Astrocyte of the cerebellum (primary cell): ENCODE measurements at regions not wholly inside any gene's neighbourhood (a gene's known extent, or its start where the extent isn't known, plus 50 kb on each side); places are given as distances from the start of the nearest gene placed in this dataset.
A peak's percentile ranks its signal among the peaks of the same experiment; 100 is the strongest.

Experiments used
- DNase-seq: peaks from one replicate; pipeline ENCODE4 v3.0.0-alpha.2; 2011; ENCODE audit warnings: low read depth
- H3K4me3 ChIP-seq: 2 replicates; pipeline ENCODE4 v1.5.1; 2011; ENCODE audit warnings: mild to moderate bottlenecking, low read depth, low read length, moderate library complexity
- in situ Hi-C: cut with HindIII; loops from 2 replicates; pipeline ENCODE4 v1.10.0; 2017; ENCODE audit warnings: low sequenced_read_pairs
- TF ChIP-seq, protein P1 (sequence below): IDR thresholded peaks from 2 replicates; pipeline ENCODE4 v1.5.1; 2012; ENCODE audit warnings: low read length, low read depth, moderate library complexity, mild to moderate bottlenecking; ENCODE audit errors: missing control alignments

DNA sequence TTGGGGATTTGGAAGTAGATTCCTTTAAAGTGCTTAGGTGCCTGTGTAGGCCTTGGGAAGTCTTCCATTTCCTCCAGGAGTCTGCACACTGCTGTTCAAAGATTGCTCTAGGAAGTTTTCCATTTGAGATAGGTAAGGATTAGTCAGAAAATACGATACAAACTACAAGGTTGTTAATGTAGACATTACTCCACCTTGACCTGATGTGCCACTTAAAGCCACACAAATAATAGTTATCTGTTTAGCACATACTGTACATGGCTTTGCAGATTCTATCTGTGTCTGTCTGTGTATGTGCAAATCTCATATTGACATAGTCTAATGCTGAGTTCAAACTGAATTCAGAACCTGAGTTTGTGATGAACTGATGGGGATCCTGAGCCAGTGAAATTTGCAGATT is 118.4 kb downstream of the RHOU start:
- TF ChIP-seq, protein P1, sequence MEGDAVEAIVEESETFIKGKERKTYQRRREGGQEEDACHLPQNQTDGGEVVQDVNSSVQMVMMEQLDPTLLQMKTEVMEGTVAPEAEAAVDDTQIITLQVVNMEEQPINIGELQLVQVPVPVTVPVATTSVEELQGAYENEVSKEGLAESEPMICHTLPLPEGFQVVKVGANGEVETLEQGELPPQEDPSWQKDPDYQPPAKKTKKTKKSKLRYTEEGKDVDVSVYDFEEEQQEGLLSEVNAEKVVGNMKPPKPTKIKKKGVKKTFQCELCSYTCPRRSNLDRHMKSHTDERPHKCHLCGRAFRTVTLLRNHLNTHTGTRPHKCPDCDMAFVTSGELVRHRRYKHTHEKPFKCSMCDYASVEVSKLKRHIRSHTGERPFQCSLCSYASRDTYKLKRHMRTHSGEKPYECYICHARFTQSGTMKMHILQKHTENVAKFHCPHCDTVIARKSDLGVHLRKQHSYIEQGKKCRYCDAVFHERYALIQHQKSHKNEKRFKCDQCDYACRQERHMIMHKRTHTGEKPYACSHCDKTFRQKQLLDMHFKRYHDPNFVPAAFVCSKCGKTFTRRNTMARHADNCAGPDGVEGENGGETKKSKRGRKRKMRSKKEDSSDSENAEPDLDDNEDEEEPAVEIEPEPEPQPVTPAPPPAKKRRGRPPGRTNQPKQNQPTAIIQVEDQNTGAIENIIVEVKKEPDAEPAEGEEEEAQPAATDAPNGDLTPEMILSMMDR = no peak
- in situ Hi-C loops = no loop called here
- no peak for DNase-seq

DNA sequence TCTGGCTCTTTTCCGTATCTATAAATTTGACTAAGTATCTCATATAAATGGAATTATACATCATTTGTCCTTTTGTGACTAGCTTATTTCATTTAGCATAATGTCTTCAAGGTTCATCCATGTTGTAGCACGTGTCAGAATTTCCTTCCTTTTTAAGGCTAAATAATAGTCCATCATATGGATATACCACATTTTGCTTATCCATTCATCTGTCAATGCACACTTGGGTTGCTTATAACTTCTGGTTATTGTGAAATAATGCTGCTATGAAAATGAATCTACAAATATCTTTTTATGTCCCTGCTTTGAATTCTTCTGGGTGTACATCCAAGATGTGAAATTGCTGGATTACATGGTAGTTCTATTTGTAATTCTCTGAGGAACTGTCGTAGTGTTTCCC is 119.6 kb downstream of the RHOU start:
- TF ChIP-seq, protein P1 = no peak
- in situ Hi-C loops = no loop called here
- H3K4me3 ChIP-seq = no peak overlapping the region
- no peak for DNase-seq

More for the DNA sequence above, 118.4 kb downstream of the RHOU start:
- H3K4me3 ChIP-seq = no peak overlapping the region

DNA sequence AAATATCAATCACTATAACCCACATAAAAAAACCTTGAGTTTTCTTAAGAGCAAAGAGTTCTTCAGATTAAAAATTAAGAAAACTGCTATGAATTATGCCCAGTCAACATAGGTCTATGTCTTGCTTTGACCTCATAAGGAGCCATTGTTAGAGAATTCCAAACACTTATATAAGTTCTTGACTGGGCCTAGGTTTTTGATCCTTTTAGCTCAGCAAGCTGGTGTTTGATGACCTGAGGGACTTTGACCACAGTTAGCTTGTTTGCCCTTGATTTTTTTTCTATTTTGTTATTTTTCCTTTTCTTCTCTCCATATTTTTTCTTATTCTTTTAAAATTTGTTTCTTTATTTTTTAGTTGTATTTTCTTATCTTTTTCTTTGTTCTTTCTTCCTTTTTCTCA is 122.3 kb downstream of the RHOU start:
- in situ Hi-C loops = no loop called here
- TF ChIP-seq, protein P1 = no peak
- no peak overlapping the region for H3K4me3 ChIP-seq
- no peak for DNase-seq

DNA sequence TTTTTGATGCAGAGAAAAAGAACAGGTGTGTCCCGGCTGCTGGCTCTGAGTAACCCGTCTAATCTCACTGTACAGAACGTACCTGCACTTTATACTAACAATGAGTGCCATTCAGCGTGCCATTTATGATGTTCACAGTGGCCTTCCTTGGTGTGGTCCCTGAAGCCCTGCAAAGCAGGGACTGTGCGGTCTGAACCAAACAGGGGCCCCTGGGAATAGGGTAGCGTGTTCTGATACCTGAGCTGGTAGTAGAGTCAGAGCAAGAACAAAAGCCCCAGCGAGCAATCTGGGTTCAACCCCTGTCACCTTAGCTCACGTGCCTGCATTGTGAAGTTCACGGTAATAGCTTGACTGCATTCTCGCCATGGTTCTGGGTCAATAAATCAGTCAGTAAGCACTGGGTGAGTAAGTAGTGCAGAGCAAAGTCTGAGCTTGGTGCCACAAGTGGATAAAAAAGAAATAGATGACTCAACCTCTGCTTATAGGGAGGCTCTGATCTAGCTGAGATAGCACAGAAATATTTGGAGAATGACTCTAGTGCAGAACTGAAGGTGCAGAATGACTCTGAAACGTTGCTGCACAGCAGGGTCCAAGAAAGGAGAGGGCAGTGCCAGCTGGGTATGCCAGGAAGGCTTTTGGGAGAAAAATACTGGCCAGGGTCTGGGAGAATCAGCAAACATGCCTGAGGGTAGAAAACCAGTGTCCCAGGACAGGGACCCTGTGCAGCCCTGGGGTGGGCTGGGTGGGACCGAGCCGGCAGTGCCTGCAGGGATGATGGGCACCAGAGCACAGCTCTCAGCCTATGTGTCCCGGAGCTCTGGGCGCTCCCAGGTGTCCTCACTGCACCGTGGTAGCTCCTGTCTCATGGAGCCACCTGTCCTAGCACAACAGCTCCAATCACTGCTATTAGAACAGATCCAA is 125.9 kb downstream of the RHOU start:
- TF ChIP-seq, protein P1 = no peak
- in situ Hi-C loops = no loop called here
- H3K4me3 ChIP-seq = no peak overlapping the region
- DNase-seq = peak; percentile 3

DNA sequence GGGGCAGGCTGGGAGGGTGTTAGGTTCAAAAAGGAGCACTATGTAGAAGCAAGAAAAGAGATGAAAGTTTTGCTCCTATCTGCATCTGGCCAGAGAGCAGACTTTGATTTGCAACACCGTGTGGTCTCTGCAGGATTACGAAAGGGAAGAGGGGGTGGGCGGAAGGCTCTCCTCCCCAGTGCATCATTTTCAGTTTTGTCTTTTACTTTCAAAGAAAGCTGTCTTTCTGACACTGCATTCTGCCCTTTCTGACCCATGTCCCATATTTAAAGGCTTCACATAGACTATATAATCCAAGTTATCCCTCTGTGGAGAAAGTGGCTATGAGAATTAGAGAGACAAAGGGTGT is 126.5 kb downstream of the RHOU start:
- TF ChIP-seq, protein P1 = no peak
- in situ Hi-C loops = no loop called here
- no peak overlapping the region for H3K4me3 ChIP-seq
- DNase-seq = no peak

DNA sequence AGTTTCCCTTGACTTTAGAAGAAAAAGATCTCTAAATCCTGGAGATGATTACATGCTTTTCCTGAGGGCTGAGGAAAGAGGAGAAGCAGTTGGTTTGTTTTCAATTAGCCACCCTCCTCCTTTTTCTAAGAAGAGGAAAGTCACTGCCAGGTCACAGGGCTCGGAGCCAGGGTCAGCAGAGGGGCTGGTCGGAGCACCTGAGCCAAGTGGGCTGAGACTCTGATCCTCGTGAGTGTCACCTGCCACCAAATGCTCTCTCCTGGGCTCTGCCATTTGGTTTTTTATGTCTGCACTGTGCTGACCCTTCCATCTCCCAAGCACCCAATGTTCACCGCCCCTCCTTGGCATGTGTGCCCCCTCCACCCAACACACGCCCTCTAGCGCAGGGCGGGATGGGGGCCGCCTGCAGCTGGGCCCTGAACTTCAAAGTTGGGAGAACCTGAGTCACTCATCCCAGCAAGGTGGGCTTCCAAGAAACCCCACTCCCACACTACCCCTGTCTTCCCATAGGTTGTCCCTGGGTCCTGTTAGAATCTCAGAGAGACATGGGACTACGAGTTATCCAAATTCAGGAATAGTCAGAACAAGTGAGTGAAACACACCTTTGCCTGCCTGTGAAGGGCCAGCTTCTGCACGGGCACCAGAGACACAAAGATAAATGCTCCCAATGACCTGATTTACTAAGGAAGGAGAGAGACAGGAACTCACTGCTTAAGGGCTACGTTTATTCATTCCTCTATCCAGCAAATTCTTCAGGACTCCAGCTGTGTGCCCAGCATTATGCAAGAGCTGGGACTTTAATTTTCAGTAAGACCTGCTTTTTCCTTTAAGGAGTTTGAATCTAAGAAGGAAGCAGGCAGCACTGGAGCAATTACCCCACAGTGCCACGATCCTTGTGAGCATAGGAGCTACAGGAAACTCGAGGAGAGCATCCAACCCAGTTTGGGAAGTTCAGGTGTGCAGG is 127.5 kb downstream of the RHOU start:
- no peak overlapping the region for H3K4me3 ChIP-seq
- in situ Hi-C loops = no loop called here
- TF ChIP-seq, protein P1 = no peak
- no peak for DNase-seq
